Activated CD4-positive, alpha-beta T cell treated with anti-CD3 and anti-CD28 coated beads, Interleukin-2, amount 50 U/mL, for 16 hours (primary cell): ENCODE measurements at regions not wholly inside any gene's neighbourhood (a gene's known extent, or its start where the extent isn't known, plus 50 kb on each side); places are given as distances from the start of the nearest gene placed in this dataset.

Experiments
- DNase-seq: peaks from one replicate; pipeline ENCODE4 v3.0.0-alpha.2; 2020

DNA sequence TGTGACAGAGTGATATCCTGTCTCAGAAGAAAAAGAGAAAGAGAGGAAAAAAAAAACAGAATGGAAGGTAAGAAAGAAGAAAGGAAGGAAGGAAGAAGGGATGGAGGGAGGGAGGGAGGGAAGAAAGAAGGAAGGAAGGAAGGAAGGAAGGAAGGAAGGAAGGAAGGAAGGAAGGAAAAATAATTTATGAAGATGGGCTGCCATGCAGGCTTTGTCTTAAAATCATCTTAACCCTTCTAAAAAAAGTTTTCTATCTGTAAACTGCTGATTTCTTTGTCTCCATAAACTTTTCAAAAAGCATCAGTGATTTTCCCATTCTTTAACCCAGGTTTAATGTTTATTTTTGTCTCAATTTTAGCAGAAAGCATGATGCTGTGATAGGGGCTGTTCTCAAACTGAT lies 1154.1 kb upstream of the CDH6 start:
- DNase-seq, result no peak

DNA sequence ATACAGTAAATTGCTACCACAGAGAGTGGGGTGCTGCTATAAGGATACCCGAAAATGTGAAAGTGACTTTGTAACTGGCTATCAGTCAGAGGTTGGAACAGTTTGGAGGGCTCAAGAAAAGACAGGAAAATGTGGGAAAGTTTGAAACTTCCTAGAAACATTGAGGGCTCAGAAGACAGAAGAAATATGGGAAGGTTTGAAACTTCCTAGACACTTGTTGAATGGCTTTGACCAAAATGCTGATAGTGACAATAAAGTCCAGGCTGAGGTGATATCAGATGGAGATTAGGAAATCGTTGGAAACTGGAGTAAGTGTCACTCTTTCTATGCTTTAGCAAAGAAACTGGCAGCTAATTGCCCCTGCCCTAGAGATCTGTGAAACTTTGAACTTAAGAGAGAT lies 1158.6 kb upstream of the CDH6 start:
- DNase-seq, result no peak

DNA sequence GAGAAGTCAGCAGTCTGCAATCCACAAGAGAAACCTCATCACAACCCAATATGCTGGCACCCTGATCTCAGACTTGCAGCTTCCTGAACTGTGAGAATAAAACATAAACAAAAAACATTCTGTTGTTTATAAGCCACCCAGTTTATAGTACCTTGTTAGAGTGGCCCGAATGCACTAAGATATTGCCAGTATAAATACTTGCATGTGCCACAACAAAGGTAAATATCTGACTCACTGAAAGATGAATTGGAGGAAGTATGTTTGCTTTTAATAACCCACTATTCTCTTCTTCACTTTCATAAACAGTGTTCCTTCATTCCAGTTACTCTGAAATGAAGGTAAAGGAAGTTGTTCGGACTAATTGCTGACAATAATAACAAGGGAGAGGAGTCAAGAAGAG lies 1163.4 kb upstream of the CDH6 start:
- no peak for DNase-seq

DNA sequence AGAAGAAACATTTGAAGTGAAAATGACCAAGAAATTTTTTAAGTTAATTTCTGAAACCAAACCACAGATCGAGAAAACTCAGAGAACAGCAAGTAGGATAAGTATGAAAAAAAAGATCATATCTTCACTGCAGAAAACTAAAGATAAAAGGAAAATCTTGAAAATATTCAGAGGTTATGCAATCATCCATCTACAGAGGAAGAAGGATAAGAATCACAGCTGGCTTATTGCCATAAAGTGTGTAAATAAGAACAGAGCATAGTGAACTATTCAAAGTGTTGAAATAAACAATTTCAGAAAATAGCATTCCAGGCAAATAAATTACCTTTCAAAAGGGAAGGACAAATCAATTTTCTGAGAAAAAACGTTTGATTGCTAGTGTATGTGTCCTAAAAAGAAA lies 1191.7 kb upstream of the CDH6 start:
- no peak for DNase-seq

DNA sequence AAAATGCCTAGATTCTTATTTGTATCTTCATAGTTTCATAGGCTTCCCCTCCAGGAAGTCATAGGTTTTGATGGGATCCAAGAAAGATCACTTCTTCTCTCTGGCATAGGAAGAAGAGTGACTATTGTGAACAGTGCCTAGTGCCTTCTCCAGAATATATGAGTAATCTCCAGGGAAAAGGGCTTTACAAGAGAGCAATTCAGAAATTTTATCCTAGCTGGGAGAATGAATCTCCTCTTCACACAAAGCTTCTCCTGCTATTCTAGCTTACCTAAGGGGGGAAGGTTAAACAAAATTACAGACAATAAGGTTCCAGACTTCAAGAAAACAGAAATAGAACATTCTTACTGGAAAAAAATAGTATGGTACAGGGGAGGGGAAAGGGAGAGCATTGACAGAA lies 1193.3 kb upstream of the CDH6 start:
- no peak for DNase-seq

DNA sequence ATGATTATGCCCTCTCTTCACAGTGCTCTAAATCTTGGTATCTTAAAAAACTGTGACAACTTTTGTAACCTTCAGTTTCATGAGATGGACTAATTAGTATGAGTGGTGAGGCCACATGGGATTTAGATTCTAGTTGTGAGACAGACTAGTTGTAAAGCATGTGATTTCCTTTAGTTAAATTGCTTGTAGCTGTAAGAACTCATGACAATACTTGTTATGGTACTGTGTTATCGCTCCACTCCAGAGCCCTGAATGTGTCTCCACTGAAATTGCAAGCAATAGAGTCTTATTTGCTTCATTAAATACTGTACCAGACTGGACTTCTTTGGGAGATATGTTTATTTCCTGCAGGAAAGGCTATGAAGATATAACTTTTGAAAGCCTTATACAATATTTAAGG lies 1198.3 kb upstream of the CDH6 start:
- DNase-seq, result no peak

DNA sequence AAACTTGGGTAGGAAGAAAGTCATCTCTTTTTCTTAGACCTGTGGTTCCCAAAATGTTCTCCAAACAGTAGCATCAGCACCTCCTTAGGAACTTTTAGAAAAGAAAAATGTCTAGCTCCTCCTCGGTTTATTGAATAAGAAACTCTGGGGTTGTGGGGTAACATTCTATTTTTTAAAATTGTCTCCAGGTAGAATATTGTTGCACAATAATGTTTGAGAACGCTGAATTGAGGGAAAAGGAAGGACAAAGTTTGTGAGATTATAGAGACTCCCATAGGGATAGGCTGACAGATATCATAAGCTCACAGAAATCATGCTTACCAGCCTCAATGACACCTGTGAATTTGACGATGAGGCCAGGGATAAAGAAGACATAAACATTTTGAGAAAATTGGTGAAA lies 1199.0 kb upstream of the CDH6 start:
- DNase-seq, result no peak

DNA sequence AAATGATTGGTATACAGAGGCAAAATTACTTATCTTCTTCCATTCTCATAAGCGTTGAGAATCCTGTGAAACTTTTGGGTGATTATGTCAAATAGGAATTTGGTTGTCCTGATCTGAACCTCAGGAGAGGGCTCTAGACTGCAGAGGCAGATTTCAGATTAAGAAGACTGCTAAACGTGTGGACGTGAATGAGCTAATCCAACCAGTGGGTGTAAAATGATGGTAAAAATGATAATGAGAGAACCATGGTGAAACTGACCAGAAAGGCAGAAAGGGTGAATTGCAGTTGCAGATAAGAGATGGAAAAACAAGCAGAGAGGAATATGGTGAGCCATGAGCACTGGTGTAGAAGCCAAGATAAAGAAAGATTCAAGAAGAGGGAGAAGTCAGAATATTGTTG lies 1200.2 kb upstream of the CDH6 start:
- no peak for DNase-seq

DNA sequence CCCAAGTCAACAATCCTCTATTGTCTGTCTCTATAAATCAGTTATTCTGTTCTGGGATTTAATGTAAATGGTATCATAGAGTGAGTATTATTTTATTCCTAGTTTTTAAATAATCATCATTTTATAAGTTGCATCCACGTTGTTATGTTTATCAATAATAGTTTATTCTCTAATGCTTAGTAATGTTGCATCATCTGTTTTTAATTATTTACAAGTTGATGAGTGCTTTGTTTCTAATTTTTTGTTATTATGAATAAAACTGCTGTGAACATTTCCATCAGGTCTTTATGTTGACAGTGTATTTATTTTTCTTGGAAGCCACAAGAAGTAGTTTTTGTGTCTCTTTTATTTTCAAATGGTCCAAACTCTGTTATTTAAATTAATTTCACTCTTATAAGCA lies 1201.2 kb upstream of the CDH6 start:
- no peak for DNase-seq

DNA sequence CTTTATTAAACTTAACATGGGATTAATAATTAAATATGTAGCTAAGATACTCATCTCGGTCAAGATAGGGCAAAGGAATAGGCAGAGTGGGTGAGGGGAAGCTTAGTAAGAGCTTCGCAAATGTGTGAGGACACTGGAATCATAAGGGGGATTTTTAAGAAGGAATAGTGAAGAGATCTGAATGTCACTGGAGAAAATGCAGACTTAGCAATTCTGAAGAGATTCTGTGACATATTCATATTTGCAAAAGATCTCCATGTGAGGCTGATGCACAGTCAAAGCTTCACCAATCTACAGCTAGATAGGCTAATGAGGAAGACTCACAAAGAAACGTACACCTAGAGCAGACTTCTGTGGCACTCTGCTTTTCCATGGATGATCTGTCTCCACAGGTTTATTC lies 1202.8 kb upstream of the CDH6 start:
- no peak for DNase-seq

DNA sequence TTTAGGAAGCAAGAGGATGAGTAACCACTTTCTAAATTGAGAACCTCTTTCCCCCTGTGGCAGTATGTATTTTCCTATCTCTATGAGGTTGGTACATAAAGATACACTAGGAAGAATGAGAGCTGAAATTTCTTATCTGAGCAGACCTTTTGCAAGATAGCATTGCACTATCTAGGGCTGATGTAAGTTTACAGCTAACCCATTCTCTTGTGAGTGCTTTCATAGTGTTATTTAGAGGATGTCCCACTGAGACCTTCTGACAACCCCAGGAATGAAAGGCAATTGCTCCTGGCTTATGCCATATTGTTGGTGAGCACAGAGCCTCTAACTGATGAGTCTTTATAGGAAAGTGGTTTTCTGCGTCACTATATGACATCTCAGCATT lies 1209.3 kb upstream of the CDH6 start:
- DNase-seq, result no peak

DNA sequence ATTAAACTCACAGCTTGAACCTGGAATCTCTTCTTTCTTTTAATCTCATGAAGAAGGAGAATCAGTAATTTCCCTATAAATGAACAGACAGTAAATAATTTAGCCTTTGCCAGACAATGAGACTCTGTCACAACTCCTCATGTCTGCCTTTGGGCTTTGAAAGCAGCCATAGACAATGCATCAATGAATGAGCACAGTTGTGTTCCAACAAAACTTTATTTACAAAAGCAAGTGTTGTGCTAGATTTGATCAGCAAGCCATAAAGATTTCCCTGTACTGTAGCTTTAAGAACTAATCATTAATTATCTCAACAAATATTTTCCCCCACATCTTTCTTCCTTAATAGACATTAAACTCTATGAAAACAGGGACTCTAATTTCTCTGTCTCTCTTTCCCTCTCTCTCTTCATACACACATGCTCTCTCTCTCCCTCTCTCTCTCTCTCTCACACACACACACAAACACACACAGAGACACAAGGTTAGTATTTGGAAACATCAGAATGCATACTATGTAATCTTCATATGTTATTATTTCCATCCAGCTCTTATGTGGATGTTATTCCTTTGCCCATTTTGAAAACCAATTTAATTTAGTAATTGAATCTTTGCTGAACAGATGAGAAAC lies 1209.8 kb upstream of the CDH6 start:
- no peak for DNase-seq

DNA sequence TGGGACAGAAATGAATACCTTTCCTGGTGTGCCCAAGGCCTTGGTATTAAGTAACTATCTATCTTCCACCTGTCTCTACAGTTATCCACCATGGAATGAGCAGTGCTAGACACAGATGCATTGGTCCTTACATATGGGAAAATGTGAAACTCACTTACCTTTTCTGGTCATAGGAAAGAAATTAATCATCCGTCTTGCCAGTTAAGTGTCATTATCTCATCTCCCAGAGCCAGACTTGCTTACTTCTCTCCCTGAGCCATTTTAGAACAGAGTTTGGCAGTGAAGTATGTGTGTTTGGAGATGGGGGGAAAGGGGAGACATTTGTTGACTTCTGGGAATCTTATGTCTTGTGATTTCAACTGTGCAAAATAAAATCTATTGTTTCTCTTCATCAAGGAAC lies 1211.0 kb upstream of the CDH6 start:
- DNase-seq, result no peak

DNA sequence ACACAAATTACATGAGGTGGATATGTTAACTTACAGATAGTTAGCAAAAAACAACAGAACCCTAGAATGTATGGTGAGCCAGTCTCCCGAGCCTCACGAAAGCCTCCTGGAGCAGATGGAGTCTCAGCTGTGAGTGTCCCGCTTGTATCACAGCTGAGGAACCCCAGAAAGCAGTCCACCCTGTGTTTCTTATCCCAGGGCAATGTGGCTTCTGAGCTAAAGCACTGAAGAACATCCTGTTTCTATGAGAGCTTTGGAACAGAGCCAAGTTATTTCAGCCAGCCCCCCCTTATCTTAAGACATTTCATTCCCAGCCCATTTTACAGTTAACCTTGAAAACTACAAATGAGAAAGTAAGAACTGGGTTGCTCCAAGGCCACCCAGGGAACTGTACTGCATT lies 1220.9 kb upstream of the CDH6 start:
- no peak for DNase-seq

DNA sequence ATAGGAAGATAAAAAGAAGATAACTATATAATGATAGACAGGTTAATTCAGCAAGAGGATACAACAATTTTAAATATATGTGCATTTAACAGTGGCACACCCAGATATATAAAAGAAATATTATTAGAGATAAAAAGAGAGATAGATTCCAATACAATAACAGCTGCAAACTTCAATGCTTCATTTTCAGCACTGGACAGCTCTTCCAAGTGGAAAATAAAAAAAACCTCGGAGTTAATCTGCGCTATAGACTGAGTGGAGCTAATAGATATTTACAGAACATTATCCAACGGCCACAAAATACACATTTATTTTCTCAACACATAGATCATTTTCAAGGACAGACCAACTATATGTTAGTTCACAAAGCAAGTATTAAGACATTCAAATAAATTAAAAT lies 1229.5 kb upstream of the CDH6 start:
- DNase-seq, result no peak

DNA sequence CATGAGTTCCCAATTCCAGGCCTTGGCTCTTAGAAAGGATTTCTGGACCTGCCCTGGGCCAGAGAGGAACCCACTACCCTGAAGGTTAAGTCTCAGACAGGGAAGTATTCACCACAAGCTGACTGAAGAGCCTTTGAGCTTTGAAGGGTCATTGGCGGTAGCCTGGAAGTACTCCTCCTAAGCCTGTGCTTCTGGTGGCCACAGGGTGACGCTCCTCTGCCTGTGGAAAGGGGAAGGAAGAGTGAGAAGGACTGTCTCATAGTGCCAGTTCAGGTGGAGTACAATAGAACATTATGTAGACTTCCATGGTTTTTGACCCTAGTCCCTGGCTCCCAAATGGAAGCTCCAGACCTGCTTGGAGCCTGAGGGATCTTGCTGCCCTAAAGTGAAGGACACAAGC lies 1233.2 kb upstream of the CDH6 start:
- DNase-seq, result no peak

DNA sequence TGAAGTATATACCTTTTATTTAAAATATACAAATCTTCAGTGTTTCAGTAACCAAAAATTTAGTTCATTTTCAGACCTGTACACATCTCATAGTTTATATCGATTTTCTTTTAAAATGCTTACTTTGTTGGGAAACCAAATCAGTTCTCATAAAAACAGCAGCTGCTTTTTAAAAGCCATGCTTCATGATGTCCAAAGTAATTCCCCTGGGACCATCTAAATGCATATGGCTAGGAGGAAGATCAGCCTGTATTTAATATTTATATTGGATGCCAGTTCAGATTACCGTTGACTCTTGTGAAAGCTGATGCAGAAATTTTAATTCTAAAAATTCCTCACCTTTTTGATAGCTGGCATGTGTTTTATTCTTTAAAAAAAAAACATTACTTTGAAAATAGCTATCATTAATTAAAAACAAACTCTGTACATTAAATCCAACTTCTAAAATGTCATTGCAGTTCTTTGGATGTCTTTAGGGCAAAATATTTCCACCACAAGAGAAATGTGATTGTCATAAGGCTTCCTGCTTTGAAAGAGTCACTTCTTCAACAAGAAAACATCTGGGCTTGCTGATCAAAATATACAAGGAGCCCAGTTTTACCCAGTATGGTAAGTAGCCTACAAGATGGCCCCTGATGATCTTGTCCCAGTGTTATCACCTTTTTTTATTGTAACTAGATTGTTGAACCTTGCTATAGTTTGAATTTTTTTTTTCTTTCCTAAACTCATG lies 1242.9 kb upstream of the CDH6 start:
- no peak for DNase-seq

DNA sequence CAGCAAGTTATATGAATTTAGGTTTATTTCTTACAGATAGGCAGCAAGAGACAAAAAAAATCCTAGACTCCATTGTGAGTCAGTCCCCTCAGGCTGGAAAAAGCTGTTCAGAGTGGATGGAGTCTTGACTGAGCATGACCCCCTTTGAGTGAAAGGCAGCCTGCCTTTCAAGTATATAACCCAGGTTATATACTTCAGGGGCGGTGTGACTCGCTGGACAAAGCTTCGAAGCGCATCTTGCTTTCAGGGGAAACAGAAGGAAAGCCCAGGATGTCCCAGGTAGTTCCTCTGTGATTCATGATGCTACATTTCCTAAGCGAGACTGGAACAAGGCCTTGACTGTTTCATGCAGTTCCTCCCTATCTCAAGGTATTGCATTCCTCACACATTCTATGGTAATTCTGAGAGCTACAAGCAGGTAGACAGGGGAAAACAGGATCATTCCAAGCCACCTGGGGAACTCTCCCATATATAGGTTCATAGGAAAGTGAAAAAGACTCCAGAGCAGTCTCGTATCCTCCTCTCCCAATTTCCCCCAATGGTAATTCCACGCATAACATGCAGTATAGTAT lies 1244.1 kb upstream of the CDH6 start:
- no peak for DNase-seq

DNA sequence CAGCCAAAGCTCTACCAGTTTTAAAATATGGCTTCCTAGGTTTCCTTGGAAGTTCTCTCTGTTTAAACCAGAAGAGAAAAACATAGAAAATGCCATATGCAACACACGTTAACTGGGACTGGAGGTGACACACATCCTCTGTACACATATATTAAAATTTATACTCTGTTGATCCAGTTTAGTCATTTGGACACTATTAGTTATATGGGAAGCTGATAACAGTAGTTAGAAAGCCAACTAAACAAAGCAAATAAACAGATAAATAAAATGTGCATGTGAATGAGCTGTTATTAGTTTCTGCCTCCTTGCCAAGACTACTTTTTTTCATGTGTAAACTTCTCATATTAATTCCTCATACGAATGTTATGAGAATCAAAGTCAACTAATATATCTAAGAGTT lies 1249.2 kb upstream of the CDH6 start:
- DNase-seq, result no peak

DNA sequence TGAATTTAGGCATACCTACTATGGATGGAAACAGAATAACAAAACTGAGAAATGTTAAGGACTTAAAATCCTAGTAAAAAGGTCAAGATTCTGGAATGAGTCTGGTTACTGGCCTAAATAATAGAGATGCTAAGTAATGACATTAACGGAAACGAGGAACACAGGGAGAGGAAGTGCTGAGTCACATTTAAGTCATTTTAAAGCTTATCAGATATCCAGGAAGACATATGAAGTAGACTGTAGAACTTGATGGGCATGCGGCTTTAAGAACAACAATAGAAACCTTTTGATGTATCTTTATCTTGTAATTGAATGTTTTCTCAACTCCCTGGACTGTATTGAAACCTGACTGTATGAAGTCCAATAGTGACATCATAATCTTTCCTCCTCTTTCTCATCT lies 1251.4 kb upstream of the CDH6 start:
- DNase-seq, result no peak

DNA sequence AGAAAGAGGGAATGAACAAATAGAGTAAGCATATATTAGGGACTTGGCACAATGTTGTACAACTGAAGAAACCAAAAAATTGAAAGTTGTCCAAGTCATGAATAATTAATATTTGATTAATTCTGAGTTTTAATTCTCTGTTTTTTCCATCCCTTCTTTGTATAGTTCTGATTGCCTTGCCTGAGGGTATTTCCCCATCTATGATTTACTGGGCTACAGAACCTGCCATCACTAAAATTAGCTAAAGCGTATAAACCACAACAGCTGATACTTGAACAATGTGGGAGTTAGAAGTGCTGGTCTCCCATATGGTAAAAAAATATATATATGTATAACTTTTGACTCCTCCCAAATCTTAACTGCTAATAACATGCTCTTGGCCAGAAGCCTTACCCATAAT lies 1253.5 kb upstream of the CDH6 start:
- no peak for DNase-seq

DNA sequence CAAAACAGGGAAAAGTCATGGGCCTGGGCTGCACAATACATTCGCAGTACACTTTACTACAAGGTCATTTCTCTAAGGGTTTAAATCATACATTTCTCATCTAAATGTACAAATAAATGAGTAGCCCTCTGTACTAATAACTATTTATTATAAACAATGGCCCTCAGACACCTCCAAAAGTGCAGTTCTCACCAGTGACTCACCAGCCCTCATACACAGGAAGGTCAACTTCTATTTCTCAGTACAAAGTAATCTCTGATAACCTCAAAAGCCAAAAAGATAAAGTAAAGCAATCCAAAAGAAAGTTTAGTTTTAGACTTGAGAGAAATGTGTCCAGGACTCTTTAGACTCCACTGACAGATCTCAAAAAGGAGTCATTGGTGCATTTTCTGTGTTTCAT lies 1258.1 kb upstream of the CDH6 start:
- DNase-seq, result no peak

DNA sequence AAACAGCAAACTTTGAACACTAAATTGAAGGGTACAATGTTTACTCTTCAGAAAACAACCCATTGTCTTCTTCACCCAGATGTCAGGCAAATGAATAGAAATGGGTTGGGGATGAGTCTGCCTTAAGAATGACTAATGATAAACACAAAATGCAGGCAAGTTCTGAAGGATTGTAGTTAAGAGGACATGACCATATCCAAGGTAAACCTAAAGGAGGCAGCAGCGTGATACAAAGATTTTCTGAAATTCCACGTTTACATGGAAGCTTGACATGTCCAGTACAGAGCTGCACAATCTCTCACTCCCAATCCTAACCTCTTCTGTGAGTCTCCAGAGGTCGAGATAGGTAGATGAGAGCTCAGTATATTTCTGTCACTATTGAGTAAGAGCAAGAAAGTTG lies 1263.2 kb upstream of the CDH6 start:
- no peak for DNase-seq

DNA sequence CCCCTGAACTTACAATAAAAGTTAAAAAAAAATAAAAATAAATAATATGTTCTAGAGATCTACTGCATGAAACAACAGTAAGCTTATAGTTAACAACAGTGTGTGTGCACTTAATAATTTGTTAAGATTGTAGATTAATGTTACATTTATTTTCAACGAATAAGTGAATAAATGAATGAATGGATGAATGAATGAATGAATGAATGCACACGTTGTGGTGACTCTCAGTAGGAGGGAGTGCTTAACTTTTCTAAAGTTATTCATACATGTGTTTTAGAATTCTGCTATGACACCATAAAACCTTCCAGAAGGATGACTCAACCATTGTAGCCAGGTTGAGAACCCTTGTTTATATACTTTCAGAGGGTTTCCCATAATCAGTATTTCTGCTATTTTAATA lies 1269.4 kb upstream of the CDH6 start:
- DNase-seq, result no peak
